Bone marrow (tissue), 2 donors: ENCODE measurements at regions not wholly inside any gene's neighbourhood (a gene's known extent, or its start where the extent isn't known, plus 50 kb on each side); places are given as distances from the start of the nearest gene placed in this dataset.
"Not testable (repeated sequence)": the region's sequence is repeated elsewhere in the genome, so short reads cannot be mapped to it uniquely, and the experiment has no call there.

Experiments used
- DNase-seq, 2 donors: peaks; one replicate each; lab custom pipeline; 2025; lab: John Stamatoyannopoulos, UW

GRCh38 chr2:59879700-59880131 lies 673.7 kb downstream of the BCL11A start:
- no peak for DNase-seq

- no peak for DNase-seq
These were observed 677.6 kb downstream of the BCL11A start for GRCh38 chr2:59875836-59876235.

- no peak for DNase-seq
These were observed 678.3 kb downstream of the BCL11A start for GRCh38 chr2:59874971-59875755.

GRCh38 chr2:59874361-59874760 lies 679.1 kb downstream of the BCL11A start:
- no peak for DNase-seq

GRCh38 chr2:59871830-59872229 lies 681.6 kb downstream of the BCL11A start:
- no peak for DNase-seq

- no peak for DNase-seq
These were observed 684.5 kb downstream of the BCL11A start for GRCh38 chr2:59868981-59869380.

GRCh38 chr2:59866436-59866835 lies 687.0 kb downstream of the BCL11A start:
- no peak for DNase-seq

GRCh38 chr2:59858540-59858939 lies 694.9 kb downstream of the BCL11A start:
- no peak for DNase-seq

GRCh38 chr2:59857109-59857508 lies 696.3 kb downstream of the BCL11A start:
- no peak for DNase-seq

GRCh38 chr2:59856391-59856790 lies 697.1 kb downstream of the BCL11A start:
- no peak for DNase-seq

- no peak for DNase-seq
These were observed 700.4 kb downstream of the BCL11A start for GRCh38 chr2:59853032-59853431.

- DNase-seq, result no peak
These were observed 701.5 kb downstream of the BCL11A start for GRCh38 chr2:59851836-59852475.

GRCh38 chr2:59850554-59850953 lies 702.9 kb downstream of the BCL11A start:
- no peak for DNase-seq

- DNase-seq, result no peak
These were observed 719.5 kb downstream of the BCL11A start for GRCh38 chr2:59833941-59834340.

GRCh38 chr2:59830601-59831000 lies 722.9 kb downstream of the BCL11A start:
- DNase-seq, result no peak

- no peak for DNase-seq
These were observed 725.8 kb downstream of the BCL11A start for GRCh38 chr2:59827677-59828076.

- DNase-seq, result no peak
These were observed 727.3 kb downstream of the BCL11A start for GRCh38 chr2:59826177-59826576.

GRCh38 chr2:59824314-59824713 lies 729.1 kb downstream of the BCL11A start:
- DNase-seq, result no peak

- no peak for DNase-seq
These were observed 737.4 kb downstream of the BCL11A start for GRCh38 chr2:59816075-59816474.

- not testable (repeated sequence) for DNase-seq
These were observed 743.2 kb downstream of the BCL11A start for GRCh38 chr2:59810283-59810682.

GRCh38 chr2:59806486-59806885 lies 747.0 kb downstream of the BCL11A start:
- no peak for DNase-seq

GRCh38 chr2:59804732-59805131 lies 748.7 kb downstream of the BCL11A start:
- no peak for DNase-seq

GRCh38 chr2:59803586-59803985 lies 749.9 kb downstream of the BCL11A start:
- no peak for DNase-seq
